H1 (cell line): ENCODE measurements at regions not wholly inside any gene's neighbourhood (a gene's known extent, or its start where the extent isn't known, plus 50 kb on each side); places are given as distances from the start of the nearest gene placed in this dataset.

ENCODE experiments used
- BRCA1 ChIP-seq: IDR thresholded peaks from 2 replicates; pipeline ENCODE4 v1.6.1; 2012; ENCODE audit warnings: low read depth, low read length, improper control_type of control experiment
- CEBPB ChIP-seq: IDR thresholded peaks from 2 replicates; pipeline ENCODE4 v1.6.1; 2012; ENCODE audit warnings: low read depth, low read length
- CHD1 ChIP-seq: IDR thresholded peaks from 2 replicates; pipeline ENCODE4 v1.6.1; 2012; ENCODE audit warnings: low read depth, low read length, improper control_type of control experiment
- CREB1 ChIP-seq: IDR thresholded peaks from 2 replicates; pipeline ENCODE4 v1.6.1; 2012; ENCODE audit warnings: inconsistent platforms
- CTBP2 ChIP-seq: IDR thresholded peaks from 2 replicates; pipeline ENCODE4 v1.7.0; 2011; ENCODE audit warnings: borderline replicate concordance, mild to moderate bottlenecking, moderate library complexity, mixed read lengths, low read length; ENCODE audit not compliant: insufficient read depth, insufficient read length
- EGR1 ChIP-seq: IDR thresholded peaks from 2 replicates; pipeline ENCODE4 v1.6.1; 2011; ENCODE audit warnings: low read depth, low read length, borderline replicate concordance
- EP300 ChIP-seq, 2 experiments: IDR thresholded peaks; 1 replicate in 1 of 2; 2 replicates in 1 of 2; pipeline ENCODE4 v1.6.1; 2011 to 2012; ENCODE audit warnings: low read depth in 2 of 2, low read length in 2 of 2, mild to moderate bottlenecking in 2 of 2, borderline replicate concordance in 1 of 2, inconsistent platforms in 1 of 2, moderate library complexity in 1 of 2
- FOSL1 ChIP-seq: IDR thresholded peaks from 2 replicates; pipeline ENCODE4 v1.6.1; 2011; ENCODE audit warnings: mild to moderate bottlenecking, low read depth, low read length, moderate library complexity; ENCODE audit not compliant: insufficient read depth
- HDAC2 ChIP-seq, 2 experiments: fragments of 300-600 bp in 1 of 2; sonication (generic) in 1 of 2; IDR thresholded peaks; 2 replicates each; pipeline ENCODE4 v1.6.1; 2011 to 2012; ENCODE audit warnings: low read depth in 2 of 2, low read length in 2 of 2, mild to moderate bottlenecking in 2 of 2, moderate library complexity in 2 of 2, borderline replicate concordance in 1 of 2, inconsistent platforms in 1 of 2
- JUN ChIP-seq: IDR thresholded peaks from 2 replicates; pipeline ENCODE4 v1.6.1; 2011; ENCODE audit warnings: low read depth, mild to moderate bottlenecking, improper control_type of control experiment, low read length
- JUND ChIP-seq: IDR thresholded peaks from 2 replicates; pipeline ENCODE4 v1.6.1; 2011; ENCODE audit warnings: mild to moderate bottlenecking, improper control_type of control experiment, low read length
- KDM5A ChIP-seq: fragments of 200-600 bp; IDR thresholded peaks from 2 replicates; pipeline ENCODE4 v1.7.1; 2012; ENCODE audit warnings: mild to moderate bottlenecking, low read length, inconsistent platforms, mixed read lengths
- PHF8 ChIP-seq: fragments of 200-600 bp; sonication (generic); conservative IDR thresholded peaks from 2 replicates; pipeline ENCODE4 v1.7.1; 2012; ENCODE audit warnings: low read depth, mild to moderate bottlenecking, inconsistent platforms, low read length, moderate library complexity
- RBBP5 ChIP-seq: IDR thresholded peaks from 2 replicates; pipeline ENCODE4 v1.7.1; 2012; ENCODE audit warnings: low read depth, mild to moderate bottlenecking, inconsistent platforms, low read length, moderate library complexity, borderline replicate concordance
- RNF2 ChIP-seq: fragments of 200-900, 300-1000 bp; sonication (generic); IDR thresholded peaks from 2 replicates; pipeline ENCODE4 v1.7.1; 2016; ENCODE audit warnings: borderline replicate concordance, low read depth, mild to moderate bottlenecking, antibody characterized with exemption, low read length; ENCODE audit not compliant: poor library complexity, severe bottlenecking; ENCODE audit errors: missing control alignments
- SAP30 ChIP-seq: fragments of 300-600 bp; sonication (generic); IDR thresholded peaks from 2 replicates; pipeline ENCODE4 v1.7.1; 2012; ENCODE audit warnings: low read length, moderate library complexity, mild to moderate bottlenecking, inconsistent platforms; ENCODE audit not compliant: insufficient read depth, insufficient replicate concordance
- SIN3A ChIP-seq, 2 experiments: IDR thresholded peaks in 1 of 2; conservative IDR thresholded peaks in 1 of 2; 2 replicates each; pipeline ENCODE4 v1.6.1; 2011 to 2012; ENCODE audit warnings: low read length in 2 of 2, improper control_type of control experiment in 1 of 2, low read depth in 1 of 2, mild to moderate bottlenecking in 1 of 2
- SIRT6 ChIP-seq: IDR thresholded peaks from one replicate; pipeline ENCODE4 v1.7.1; 2012; ENCODE audit warnings: low read length, inconsistent platforms
- SP1 ChIP-seq: IDR thresholded peaks from 2 replicates; pipeline ENCODE4 v1.6.1; 2011; ENCODE audit warnings: low read depth, low read length
- SP4 ChIP-seq: IDR thresholded peaks from 2 replicates; pipeline ENCODE4 v1.6.1; 2012; ENCODE audit warnings: low read length, inconsistent platforms
- TBP ChIP-seq: IDR thresholded peaks from 2 replicates; pipeline ENCODE4 v1.6.1; 2011; ENCODE audit warnings: low read depth, low read length, improper control_type of control experiment
- TCF12 ChIP-seq: IDR thresholded peaks from 2 replicates; pipeline ENCODE4 v1.6.1; 2011; ENCODE audit warnings: low read depth, mild to moderate bottlenecking, low read length
- TF ChIP-seq, protein P1 (sequence below): IDR thresholded peaks from 2 replicates; pipeline ENCODE4 v1.6.1; 2012; ENCODE audit warnings: inconsistent platforms

DNA sequence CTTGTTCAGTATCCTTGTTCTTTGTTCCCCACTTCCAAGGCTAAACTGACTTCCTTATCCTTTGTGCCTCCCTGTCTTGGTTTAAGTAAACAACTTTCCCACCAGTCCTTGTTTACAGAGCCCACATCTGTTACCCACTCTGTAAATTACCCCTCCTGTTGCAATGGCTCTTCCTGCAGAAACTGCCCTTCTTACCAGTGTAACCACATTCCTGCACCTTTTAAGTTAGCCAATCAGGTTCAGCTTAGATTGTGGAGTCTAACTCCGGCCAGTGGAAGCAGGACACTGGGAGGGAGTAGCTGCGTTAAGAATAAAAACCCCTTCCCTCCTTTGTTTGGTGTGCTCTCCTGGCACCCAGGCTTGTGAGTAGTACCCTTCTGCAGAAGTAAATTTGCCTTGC is 360.9 kb downstream of the PRDM5 start (continued):
- no peak for TF ChIP-seq RNF2
- TF ChIP-seq EP300 (IDR thresholded peaks at IDR 0.05; ENCODE audit: borderline replicate concordance in 1 of 2, low read depth in 2 of 2, low read length in 2 of 2) = peak in 1 of 2 experiments; percentile 90; a peak in 2 of 3 replicates
- peak; percentile 87 for TF ChIP-seq RBBP5
- TF ChIP-seq JUND = no peak
- no peak for TF ChIP-seq PHF8
- no peak for TF ChIP-seq SAP30
- no peak for TF ChIP-seq SP4
- no peak for TF ChIP-seq CHD1
- TF ChIP-seq CREB1 = no peak
- TF ChIP-seq CTBP2 = no peak
- TF ChIP-seq CEBPB = peak; percentile 72
- TF ChIP-seq SP1 = peak; percentile 93
- TF ChIP-seq KDM5A = no peak
- TF ChIP-seq EGR1 = 0 out of 2 replicates have a peak, but pooled peaks have one; percentile 23
- TF ChIP-seq TBP = no peak; the same call in none of the 2 replicates
- TF ChIP-seq, protein P1, sequence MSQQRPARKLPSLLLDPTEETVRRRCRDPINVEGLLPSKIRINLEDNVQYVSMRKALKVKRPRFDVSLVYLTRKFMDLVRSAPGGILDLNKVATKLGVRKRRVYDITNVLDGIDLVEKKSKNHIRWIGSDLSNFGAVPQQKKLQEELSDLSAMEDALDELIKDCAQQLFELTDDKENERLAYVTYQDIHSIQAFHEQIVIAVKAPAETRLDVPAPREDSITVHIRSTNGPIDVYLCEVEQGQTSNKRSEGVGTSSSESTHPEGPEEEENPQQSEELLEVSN = no peak
- no peak for TF ChIP-seq FOSL1
- no peak for TF ChIP-seq BRCA1
- no peak for TF ChIP-seq SIN3A (conservative IDR thresholded peaks at IDR 0.05 in 1 of 2, IDR thresholded peaks at IDR 0.05 in 1 of 2; ENCODE audit: low read depth in 1 of 2, low read length in 2 of 2)
- TF ChIP-seq SIRT6 = no peak
- peak; percentile 95 for TF ChIP-seq TCF12
- peak in 1 of 2 experiments; percentile 50; a peak in 1 of 4 replicates for TF ChIP-seq HDAC2 (IDR thresholded peaks at IDR 0.05; ENCODE audit: borderline replicate concordance in 1 of 2, low read depth in 2 of 2, low read length in 2 of 2)
- no peak for TF ChIP-seq JUN
